ENCODE measurements at regions not wholly inside any gene's neighbourhood (a gene's known extent, or its start where the extent isn't known, plus 50 kb on each side); places are given as distances from the start of the nearest gene placed in this dataset.

DNA sequence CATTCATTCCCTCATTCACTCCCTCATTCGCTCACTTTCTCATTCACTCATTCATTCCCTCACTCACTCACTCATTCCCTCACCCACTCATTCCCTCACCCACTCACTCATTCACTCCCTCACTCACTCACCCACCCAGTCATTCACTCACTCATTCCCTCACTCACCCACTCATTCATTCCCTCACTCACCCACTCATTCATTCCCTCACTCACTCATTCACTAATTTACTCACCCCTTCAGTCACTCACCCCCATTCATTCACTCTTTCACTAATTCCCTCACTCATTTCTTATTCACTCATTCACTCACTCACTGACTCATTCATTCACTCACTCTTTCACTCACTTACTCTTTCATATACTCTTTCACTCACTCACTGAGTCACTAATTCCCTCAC, 303.1 kb downstream of the C16orf95 start:
- no peaks in the 10 kb centered on the region for H3K9me3 Mint-ChIP-seq (ENCODE audit: low read depth)
- H3K4me3 Mint-ChIP-seq (ENCODE audit: unreplicated experiment) = no peak overlapping the region
- no peaks in the 10 kb centered on the region for H3K36me3 Mint-ChIP-seq (ENCODE audit: low read depth)
- no peak for DNase-seq (ENCODE audit: low spot score)
- H3K4me1 Mint-ChIP-seq (ENCODE audit: low read depth) = peaks cover 11% of the 10 kb centered on the region
- H3K27me3 Mint-ChIP-seq (ENCODE audit: low read depth) = no peaks in the 10 kb centered on the region
- TF ChIP-seq CTCF (IDR thresholded peaks at IDR 0.05) = no peak
- H3K27ac Mint-ChIP-seq (ENCODE audit: unreplicated experiment) = no peak overlapping the region

DNA sequence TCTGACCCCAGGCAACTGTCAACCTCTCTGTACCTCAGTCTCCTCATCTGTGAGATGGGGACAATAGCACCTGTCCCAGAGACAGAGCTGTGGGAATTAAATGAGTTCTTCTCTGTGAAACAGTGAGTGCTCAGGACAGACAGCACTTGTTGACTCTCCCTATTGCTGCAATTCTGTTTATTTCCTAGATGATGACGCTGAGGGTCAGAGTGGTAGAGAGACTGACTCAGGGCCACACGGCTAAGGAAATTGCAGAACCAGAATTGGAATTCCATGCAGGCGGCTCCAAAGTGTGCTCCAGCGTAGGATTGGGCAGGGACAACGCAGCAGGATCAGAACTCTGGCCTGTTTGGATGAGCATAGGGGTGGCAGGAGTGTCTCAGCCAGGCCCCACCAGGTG, 302.2 kb downstream of the C16orf95 start:
- Mint-ChIP-seq H3K27ac (ENCODE audit: unreplicated experiment) (no peak overlapping the region), H3K4me1 (ENCODE audit: low read depth) (peaks cover 11% of the 10 kb centered on the region), H3K9me3 (ENCODE audit: low read depth) (no peaks in the 10 kb centered on the region), H3K4me3 (ENCODE audit: unreplicated experiment) (no peak overlapping the region), H3K27me3 (ENCODE audit: low read depth) (no peaks in the 10 kb centered on the region), H3K36me3 (ENCODE audit: low read depth) (no peaks in the 10 kb centered on the region)
- no peak for DNase-seq (ENCODE audit: low spot score)
- TF ChIP-seq CTCF (IDR thresholded peaks at IDR 0.05) = no peak

DNA sequence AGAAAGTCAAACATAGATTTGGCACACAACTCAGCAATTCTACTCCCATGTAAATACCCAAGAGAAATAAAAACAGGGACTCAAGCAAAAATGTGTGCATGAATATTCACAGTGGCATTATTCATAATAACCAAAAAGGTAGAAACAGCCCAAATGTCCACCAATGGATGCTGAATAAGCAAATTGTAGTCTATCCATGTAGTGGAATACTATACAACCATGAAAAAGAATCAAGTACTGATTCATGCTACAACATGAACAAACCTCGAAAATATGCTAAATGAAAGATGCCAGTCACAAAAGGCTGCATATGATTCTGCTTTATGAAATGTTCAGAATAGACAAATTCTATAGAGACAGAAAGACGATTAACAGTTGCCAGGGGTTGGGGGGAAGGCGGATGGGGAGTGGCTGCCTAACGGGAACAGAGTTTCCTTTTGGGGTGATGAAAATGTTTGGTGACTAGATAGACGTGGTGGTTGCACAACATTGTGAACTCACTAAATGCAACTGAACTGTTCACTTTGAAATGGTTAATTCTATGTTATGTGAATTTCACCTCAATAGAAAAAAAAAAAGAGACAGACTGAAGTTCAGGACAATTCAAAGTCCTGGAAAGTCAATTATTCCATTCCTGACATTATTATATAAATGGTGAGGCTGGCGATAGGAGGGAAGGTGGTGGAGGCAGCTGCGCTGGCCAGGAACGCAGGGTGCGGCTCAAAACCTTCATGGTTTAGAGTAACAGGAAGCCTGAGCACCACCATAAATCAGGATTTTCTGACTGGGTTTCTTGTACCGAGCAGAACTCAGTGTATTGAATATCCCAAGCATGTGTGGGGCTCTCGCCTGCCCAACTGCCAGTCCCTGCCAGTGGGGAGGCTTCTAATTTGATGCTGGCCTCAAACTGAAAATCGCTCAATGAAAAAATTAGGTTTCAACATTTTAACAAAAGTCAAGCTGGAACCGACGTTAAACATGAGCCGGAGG, 300.9 kb downstream of the C16orf95 start:
- Mint-ChIP-seq H3K27me3 (ENCODE audit: low read depth) (no peaks in the 10 kb centered on the region), H3K4me1 (ENCODE audit: low read depth) (peaks cover 15% of the 10 kb centered on the region), H3K36me3 (ENCODE audit: low read depth) (no peaks in the 10 kb centered on the region), H3K27ac (ENCODE audit: unreplicated experiment) (no peak overlapping the region), H3K9me3 (ENCODE audit: low read depth) (no peaks in the 10 kb centered on the region), H3K4me3 (ENCODE audit: unreplicated experiment) (no peak overlapping the region)
- no peak for DNase-seq (ENCODE audit: low spot score)
- TF ChIP-seq CTCF (IDR thresholded peaks at IDR 0.05) = no peak

GRCh38 chr16:87017371-87018012, 299.7 kb downstream of the C16orf95 start:
- TF ChIP-seq CTCF (IDR thresholded peaks at IDR 0.05) = peak; percentile 80
- H3K36me3 Mint-ChIP-seq (ENCODE audit: low read depth) = no peaks in the 10 kb centered on the region
- peaks cover 15% of the 10 kb centered on the region for H3K4me1 Mint-ChIP-seq (ENCODE audit: low read depth)
- H3K27ac Mint-ChIP-seq (ENCODE audit: unreplicated experiment) = peak overlapping the region; percentile 71
- H3K27me3 Mint-ChIP-seq (ENCODE audit: low read depth) = no peaks in the 10 kb centered on the region
- H3K9me3 Mint-ChIP-seq (ENCODE audit: low read depth) = no peaks in the 10 kb centered on the region
- H3K4me3 Mint-ChIP-seq (ENCODE audit: unreplicated experiment) = no peak overlapping the region
- peak; percentile 56 for DNase-seq (ENCODE audit: low spot score)

DNA sequence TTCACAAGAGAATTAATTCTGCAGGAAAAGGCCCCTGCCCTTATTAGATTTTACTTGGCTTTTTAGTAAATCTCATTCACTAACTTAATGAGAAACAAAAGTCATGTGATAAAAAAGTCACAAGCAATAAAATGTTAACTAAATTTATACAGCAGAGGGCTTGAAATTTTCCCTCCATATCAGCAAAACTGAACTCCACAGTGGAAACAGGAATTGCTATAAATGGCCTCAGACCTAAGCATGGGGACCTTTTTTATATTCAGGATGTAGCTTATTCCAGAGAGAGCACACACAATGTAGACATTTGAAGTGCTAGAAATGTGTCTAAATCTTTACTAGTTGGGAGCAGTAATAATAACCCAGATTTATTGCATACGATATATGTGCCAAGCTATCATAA, 291.5 kb downstream of the C16orf95 start:
- no peak for TF ChIP-seq CTCF (IDR thresholded peaks at IDR 0.05)
- Mint-ChIP-seq H3K4me3 (ENCODE audit: unreplicated experiment) (no peak overlapping the region), H3K36me3 (ENCODE audit: low read depth) (no peaks in the 10 kb centered on the region), H3K4me1 (ENCODE audit: low read depth) (peaks cover 4% of the 10 kb centered on the region), H3K27me3 (ENCODE audit: low read depth) (no peaks in the 10 kb centered on the region), H3K9me3 (ENCODE audit: low read depth) (no peaks in the 10 kb centered on the region), H3K27ac (ENCODE audit: unreplicated experiment) (no peak overlapping the region)
- DNase-seq (ENCODE audit: low spot score) = no peak
